Upper lobe of left lung (tissue), 6 donors: ENCODE measurements at regions not wholly inside any gene's neighbourhood (a gene's known extent, or its start where the extent isn't known, plus 50 kb on each side); places are given as distances from the start of the nearest gene placed in this dataset.

Experiments
- ATAC-seq, 2 donors: fragments of 200-7000 bp; cut with Tn5 transposase; one replicate each; pipeline ENCODE4 v1.9.1; 2022; ENCODE audit warnings: mild to moderate bottlenecking in 2 of 2, moderate library complexity in 2 of 2; ENCODE audit not compliant: low FRiP score in 2 of 2
- DNase-seq, 2 donors: peaks; one replicate each; pipeline ENCODE4 v3.0.0-alpha.2; 2019 to 2020
- H3K27ac ChIP-seq, 4 donors: fragments of 200-600 bp; sonication (generic); one replicate each; pipeline ENCODE4 v1.5.1; 2016 to 2019
- H3K27me3 ChIP-seq, 4 donors: fragments of 200-600 bp; sonication (generic); one replicate each; pipeline ENCODE4 v1.5.1; 2017 to 2019
- H3K36me3 ChIP-seq, 4 donors: fragments of 200-600 bp; sonication (generic); one replicate each; pipeline ENCODE4 v1.5.1; 2016 to 2019
- H3K4me1 ChIP-seq, 4 donors: fragments of 200-600 bp; sonication (generic); one replicate each; pipeline ENCODE4 v1.5.1; 2018 to 2019
- H3K4me3 ChIP-seq, 4 donors: fragments of 200-600 bp; sonication (generic); one replicate each; pipeline ENCODE4 v1.5.1; 2017 to 2019; ENCODE audit warnings: mild to moderate bottlenecking in 2 of 4, moderate library complexity in 1 of 4
- H3K9me3 ChIP-seq, 4 donors: fragments of 200-600 bp; sonication (generic); one replicate each; pipeline ENCODE4 v1.5.1; 2018 to 2019
- CTCF ChIP-seq, 6 experiments: fragments of 450-650 bp in 4 of 6; fragments of 200-600 bp in 2 of 6; sonication (generic) in 2 of 6; IDR thresholded peaks; one replicate each; pipeline ENCODE4 v1.5.1; 2016 to 2019; ENCODE audit warnings: antibody characterized with exemption in 6 of 6
- EP300 ChIP-seq, 4 donors: sonication (generic); formaldehyde crosslinking; IDR thresholded peaks; one replicate each; pipeline ENCODE4 v1.5.1; 2017; ENCODE audit warnings: antibody characterized with exemption in 4 of 4, control low read depth in 2 of 4
- POLR2A ChIP-seq, 4 donors: fragments of 450-650 bp; IDR thresholded peaks; one replicate each; pipeline ENCODE4 v1.5.1; 2016 to 2017; ENCODE audit warnings: antibody characterized with exemption in 4 of 4, mild to moderate bottlenecking in 2 of 4
- POLR2AphosphoS5 ChIP-seq, 2 donors: sonication (generic); formaldehyde crosslinking; IDR thresholded peaks; one replicate each; pipeline ENCODE4 v1.5.1; 2017; ENCODE audit warnings: antibody characterized with exemption in 2 of 2
- WGBS, 2 donors: methylation state at CpG; one replicate each; pipeline ENCODE4 v1.1.5; 2017 to 2018; 5-methylcytosine and 5-hydroxymethylcytosine counted together
- donor health status: DM: no; HTN: no; CAD: no; lungs with moderate emphysema.
- donor health status: DM: no; HTN: yes; CAD: no; lungs with severe emphysema.

GRCh38 chr1:13889495-13889894 is 189.5 kb downstream of the PRDM2 start:
- TF ChIP-seq CTCF (IDR thresholded peaks at IDR 0.05), result no peak
- no peak for TF ChIP-seq POLR2A (IDR thresholded peaks at IDR 0.05)
- no peak for TF ChIP-seq POLR2AphosphoS5 (IDR thresholded peaks at IDR 0.05)
- TF ChIP-seq EP300 (IDR thresholded peaks at IDR 0.05), result no peak
- WGBS, 2 donors, result 61 to 70% methylated on average over 3 of the region's 3 CpGs
- H3K9me3 ChIP-seq, result no peaks in the 10 kb centered on the region
- no peak for DNase-seq
- no peak overlapping the region for H3K4me3 ChIP-seq
- H3K27me3 ChIP-seq, result peaks cover 0 to 9% (median 5%) of the 10 kb centered on the region in 4 donors
- peaks cover 0 to 15% (median 4%) of the 10 kb centered on the region in 4 donors for H3K4me1 ChIP-seq
- H3K36me3 ChIP-seq, result no peaks in the 10 kb centered on the region
- no peak for ATAC-seq
- H3K27ac ChIP-seq, result no peak overlapping the region

GRCh38 chr1:13890766-13891165 is 190.8 kb downstream of the PRDM2 start:
- H3K9me3 ChIP-seq, result no peaks in the 10 kb centered on the region
- H3K27me3 ChIP-seq, result peaks cover 0 to 9% (median 5%) of the 10 kb centered on the region in 4 donors
- DNase-seq (no peak), ATAC-seq (no peak)
- peaks cover 0 to 15% (median 4%) of the 10 kb centered on the region in 4 donors for H3K4me1 ChIP-seq
- WGBS, 2 donors, result 89 to 96% methylated on average over 2 of the region's 2 CpGs
- H3K27ac ChIP-seq, result no peak overlapping the region
- no peaks in the 10 kb centered on the region for H3K36me3 ChIP-seq
- TF ChIP-seq EP300 (IDR thresholded peaks at IDR 0.05), result no peak
- no peak for TF ChIP-seq CTCF (IDR thresholded peaks at IDR 0.05)
- no peak for TF ChIP-seq POLR2AphosphoS5 (IDR thresholded peaks at IDR 0.05)
- no peak for TF ChIP-seq POLR2A (IDR thresholded peaks at IDR 0.05)
- no peak overlapping the region for H3K4me3 ChIP-seq

GRCh38 chr1:13892198-13892597 is 192.2 kb downstream of the PRDM2 start:
- Histone ChIP-seq H3K4me3 (peak overlapping the region in 2 of 4 donors; percentile 47 to 53), H3K4me1 (peaks cover 0 to 15% (median 4%) of the 10 kb centered on the region in 4 donors), H3K27me3 (peaks cover 0 to 9% (median 5%) of the 10 kb centered on the region in 4 donors), H3K27ac (no peak overlapping the region), H3K9me3 (no peaks in the 10 kb centered on the region), H3K36me3 (no peaks in the 10 kb centered on the region)
- no peak for ATAC-seq
- DNase-seq, result no peak
- TF ChIP-seq POLR2A (IDR thresholded peaks at IDR 0.05), result no peak
- TF ChIP-seq POLR2AphosphoS5 (IDR thresholded peaks at IDR 0.05), result no peak
- WGBS, 2 donors, result 24 to 25% methylated on average over 6 to 7 of the region's 7 CpGs

- Histone ChIP-seq H3K9me3 (no peaks in the 10 kb centered on the region), H3K27me3 (peaks cover 0 to 9% (median 5%) of the 10 kb centered on the region in 4 donors), H3K27ac (no peak overlapping the region), H3K4me3 (peak overlapping the region in 3 of 4 donors; percentile 43 to 53 (median 47)), H3K4me1 (peaks cover 0 to 15% (median 4%) of the 10 kb centered on the region in 4 donors), H3K36me3 (no peaks in the 10 kb centered on the region)
- ATAC-seq (peak in 1 of 2 donors; percentile 78), DNase-seq (peak in 1 of 2 donors; percentile 87)
- 0% methylated on average over 5 to 6 of the region's 57 CpGs for WGBS, 2 donors
- TF ChIP-seq POLR2AphosphoS5 (IDR thresholded peaks at IDR 0.05) (no peak), CTCF (IDR thresholded peaks at IDR 0.05) (no peak), EP300 (IDR thresholded peaks at IDR 0.05) (no peak), POLR2A (IDR thresholded peaks at IDR 0.05) (no peak)
Observed at GRCh38 chr1:13892671-13893325, 192.8 kb downstream of the PRDM2 start.

GRCh38 chr1:13893409-13893821 is 193.4 kb downstream of the PRDM2 start:
- peak overlapping the region in 3 of 4 donors; percentile 43 to 53 (median 47) for H3K4me3 ChIP-seq
- WGBS, 2 donors, result 21 to 22% methylated on average over 11 to 13 of the region's 13 CpGs
- H3K9me3 ChIP-seq, result no peaks in the 10 kb centered on the region
- no peak overlapping the region for H3K27ac ChIP-seq
- TF ChIP-seq POLR2A (IDR thresholded peaks at IDR 0.05) (no peak), EP300 (IDR thresholded peaks at IDR 0.05) (no peak), POLR2AphosphoS5 (IDR thresholded peaks at IDR 0.05) (no peak), CTCF (IDR thresholded peaks at IDR 0.05) (no peak)
- no peak for ATAC-seq
- no peak for DNase-seq
- peaks cover 0 to 9% (median 5%) of the 10 kb centered on the region in 4 donors for H3K27me3 ChIP-seq
- no peaks in the 10 kb centered on the region for H3K36me3 ChIP-seq
- peaks cover 0 to 15% (median 4%) of the 10 kb centered on the region in 4 donors for H3K4me1 ChIP-seq
